GM12873 (cell line): ENCODE measurements at regions not wholly inside any gene's neighbourhood (a gene's known extent, or its start where the extent isn't known, plus 50 kb on each side); places are given as distances from the start of the nearest gene placed in this dataset.

Experiments
- CTCF ChIP-seq: IDR thresholded peaks from 2 replicates; pipeline ENCODE4 v1.5.1; 2012; ENCODE audit warnings: low read depth, mild to moderate bottlenecking, moderate library complexity, low read length, control low read depth; ENCODE audit not compliant: insufficient read depth; ENCODE audit errors: missing control alignments

GRCh38 chr4:141571793-141572192 is 64.6 kb upstream of the IL15 start:
- TF ChIP-seq CTCF, result no peak

DNA sequence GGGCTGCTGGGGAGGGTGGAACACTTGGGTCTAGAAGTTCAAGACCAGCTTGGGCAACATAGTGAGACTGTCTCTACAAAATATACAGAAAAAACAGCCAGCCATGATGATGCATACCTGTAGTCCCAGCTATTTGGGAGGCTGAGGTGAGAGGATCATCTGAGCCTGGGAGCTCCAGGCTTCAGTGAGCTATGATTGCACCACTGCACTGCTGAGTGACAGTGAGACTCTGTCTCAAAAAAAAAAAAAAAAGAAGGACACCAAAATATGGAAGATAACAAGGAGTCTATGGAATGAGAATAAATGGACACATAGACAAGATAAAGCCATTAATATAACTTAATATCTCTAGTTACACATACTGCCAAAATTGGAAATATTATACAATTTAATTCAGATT is 62.7 kb upstream of the IL15 start:
- no peak for TF ChIP-seq CTCF

- no peak for TF ChIP-seq CTCF
These were observed 60.5 kb upstream of the IL15 start for GRCh38 chr4:141575884-141576283.

GRCh38 chr4:141576585-141577110 is 59.7 kb upstream of the IL15 start:
- no peak for TF ChIP-seq CTCF

DNA sequence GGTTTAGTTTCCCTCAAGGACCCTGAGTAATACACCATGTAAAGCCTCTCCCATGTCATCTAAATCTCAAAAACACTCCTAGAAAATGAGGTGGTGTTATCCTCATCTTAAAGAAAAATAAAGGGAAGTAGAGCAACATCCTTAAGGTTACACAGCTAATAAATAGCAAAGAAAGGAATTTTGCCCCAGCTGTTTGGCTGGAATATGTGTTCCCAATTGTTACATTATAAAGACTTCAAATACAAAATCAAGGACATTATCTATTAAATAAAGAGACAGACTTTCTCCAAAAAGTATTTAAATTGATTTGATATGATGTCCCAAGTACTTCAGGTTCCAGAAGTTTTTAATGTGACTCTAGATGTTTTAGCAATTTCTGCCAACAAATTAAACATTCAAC is 57.9 kb upstream of the IL15 start:
- no peak for TF ChIP-seq CTCF

DNA sequence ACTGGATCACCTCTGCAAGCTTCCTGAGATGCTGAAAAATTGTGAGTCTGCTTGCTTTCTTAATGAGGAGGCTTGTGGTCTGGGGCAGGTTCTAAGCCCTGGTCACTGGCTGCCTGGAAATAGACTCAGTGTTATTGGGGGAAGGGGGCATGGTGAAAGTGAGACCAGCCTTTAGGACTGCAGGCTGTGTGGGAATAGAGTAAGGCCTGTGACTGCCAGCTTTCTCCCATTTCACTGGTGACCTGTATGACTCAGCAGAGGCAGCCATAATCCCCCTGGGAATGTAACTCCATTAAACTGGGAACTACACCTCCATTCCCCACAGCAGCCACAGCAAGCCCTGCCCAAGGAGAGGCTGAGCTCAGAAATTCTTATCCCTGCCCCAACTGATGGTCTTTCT is 55.9 kb upstream of the IL15 start:
- TF ChIP-seq CTCF, result no peak
